Trophoblast cell (in vitro differentiated cells and primary cell): ENCODE measurements at regions not wholly inside any gene's neighbourhood (a gene's known extent, or its start where the extent isn't known, plus 50 kb on each side); places are given as distances from the start of the nearest gene placed in this dataset.

Source experiments
- DNase-seq, 2 donors: peaks; one replicate each; pipeline ENCODE4 v3.0.0-alpha.2; 2016
- H2AFZ ChIP-seq: 2 replicates; pipeline ENCODE4 v1.6.1; 2013; ENCODE audit warnings: low read length, moderate library complexity, mild to moderate bottlenecking; ENCODE audit not compliant: insufficient read depth, poor library complexity
- H2AK5ac ChIP-seq: 2 replicates; pipeline ENCODE4 v1.6.1; 2013; ENCODE audit warnings: mild to moderate bottlenecking, low read length
- H2BK120ac ChIP-seq: 2 replicates; pipeline ENCODE4 v1.6.1; 2013; ENCODE audit warnings: low read length, mild to moderate bottlenecking, moderate library complexity; ENCODE audit not compliant: insufficient read depth, poor library complexity
- H2BK12ac ChIP-seq: 2 replicates; pipeline ENCODE4 v1.6.1; 2013; ENCODE audit warnings: mild to moderate bottlenecking, low read length, moderate library complexity
- H2BK5ac ChIP-seq: 2 replicates; pipeline ENCODE4 v1.6.1; 2013; ENCODE audit warnings: low read length, low read depth, moderate library complexity, mild to moderate bottlenecking; ENCODE audit not compliant: poor library complexity
- H3K14ac ChIP-seq: 2 replicates; pipeline ENCODE4 v1.6.1; 2013; ENCODE audit warnings: mild to moderate bottlenecking, low read length
- H3K18ac ChIP-seq: 2 replicates; pipeline ENCODE4 v1.6.1; 2013; ENCODE audit warnings: mild to moderate bottlenecking, low read length
- H3K23ac ChIP-seq: 2 replicates; pipeline ENCODE4 v1.6.1; 2013; ENCODE audit warnings: low read length
- H3K27ac ChIP-seq: 2 replicates; pipeline ENCODE4 v1.5.1; 2013; ENCODE audit warnings: low read depth, mild to moderate bottlenecking, inconsistent platforms, low read length, moderate library complexity
- H3K27me3 ChIP-seq: 2 replicates; pipeline ENCODE4 v1.6.1; 2013; ENCODE audit warnings: inconsistent platforms, mild to moderate bottlenecking, low read length, moderate library complexity; ENCODE audit not compliant: insufficient read depth
- H3K36me3 ChIP-seq, 2 experiments: 1 replicate in 1 of 2; 2 replicates in 1 of 2; pipeline ENCODE4 v1.6.1; 2013; ENCODE audit warnings: low read length in 2 of 2, mild to moderate bottlenecking in 2 of 2, moderate library complexity in 1 of 2; ENCODE audit not compliant: insufficient read depth in 2 of 2, control insufficient read depth in 1 of 2
- H3K4ac ChIP-seq: 2 replicates; pipeline ENCODE4 v1.6.1; 2013; ENCODE audit warnings: low read depth, mild to moderate bottlenecking, low read length, moderate library complexity
- H3K4me1 ChIP-seq, 2 experiments: 1 replicate in 1 of 2; 2 replicates in 1 of 2; pipeline ENCODE4 v1.6.1; 2013; ENCODE audit warnings: low read length in 2 of 2, mild to moderate bottlenecking in 2 of 2, moderate library complexity in 1 of 2; ENCODE audit not compliant: insufficient read depth in 2 of 2, control insufficient read depth in 1 of 2
- H3K4me2 ChIP-seq: 2 replicates; pipeline ENCODE4 v1.6.1; 2013; ENCODE audit warnings: inconsistent platforms, mild to moderate bottlenecking, low read length, moderate library complexity
- H3K4me3 ChIP-seq: 2 replicates; pipeline ENCODE4 v1.5.1; 2013; ENCODE audit warnings: mild to moderate bottlenecking, low read depth, low read length, inconsistent platforms
- H3K79me1 ChIP-seq: one replicate; pipeline ENCODE4 v1.6.1; 2013; ENCODE audit warnings: low read length
- H3K79me2 ChIP-seq: 2 replicates; pipeline ENCODE4 v1.6.1; 2013; ENCODE audit warnings: low read length, mild to moderate bottlenecking; ENCODE audit not compliant: control insufficient read depth, insufficient read depth, poor library complexity
- H3K9ac ChIP-seq: 2 replicates; pipeline ENCODE4 v1.6.1; 2013; ENCODE audit warnings: mild to moderate bottlenecking, low read length
- H3K9me3 ChIP-seq: 2 replicates; pipeline ENCODE4 v1.6.1; 2013; ENCODE audit warnings: low read depth, mild to moderate bottlenecking, control low read depth, inconsistent platforms, low read length; ENCODE audit not compliant: insufficient read depth
- H4K12ac ChIP-seq: 2 replicates; pipeline ENCODE4 v1.6.1; 2013; ENCODE audit warnings: low read depth, mild to moderate bottlenecking, low read length, moderate library complexity
- H4K8ac ChIP-seq: 2 replicates; pipeline ENCODE4 v1.6.1; 2013; ENCODE audit warnings: low read depth, mild to moderate bottlenecking, low read length, moderate library complexity
- H4K91ac ChIP-seq: one replicate; pipeline ENCODE4 v1.6.1; 2013; ENCODE audit warnings: low read depth, mild to moderate bottlenecking, low read length, moderate library complexity
- WGBS: extraction: QIAGEN DNeasy Blood & Tissue Kit; methylation state at CpG from one replicate; pipeline ENCODE4 v1.1.7; 2013; ENCODE audit warnings: missing lambda C conversion rate; ENCODE audit not compliant: insufficient read length, insufficient coverage; ENCODE audit errors: extremely low coverage; 5-methylcytosine and 5-hydroxymethylcytosine counted together

DNA sequence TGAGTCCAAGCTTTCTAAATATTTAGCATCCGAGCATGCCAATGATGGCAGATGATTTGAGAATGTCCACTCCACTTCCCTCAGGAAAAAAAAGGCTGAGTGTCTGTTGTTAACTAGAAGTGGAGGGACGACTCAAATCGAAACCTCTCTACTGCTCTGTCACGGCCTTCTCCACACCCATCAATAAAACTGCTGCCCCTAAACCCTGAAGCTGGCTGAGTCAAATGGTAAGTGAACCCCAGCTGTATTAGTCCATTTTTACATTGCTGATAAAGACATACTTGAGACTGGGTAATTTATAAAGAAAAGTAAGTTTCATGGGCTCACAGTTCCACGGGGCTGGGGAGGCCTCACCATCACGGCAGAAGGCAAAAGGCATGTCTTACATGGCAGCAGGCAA, 707.0 kb downstream of the QKI start:
- DNase-seq, result no peak
- Histone ChIP-seq H3K9me3 (no peaks in the 10 kb centered on the region), H2AK5ac (no peak overlapping the region), H3K4me2 (no peak overlapping the region), H4K91ac (no peak overlapping the region), H4K12ac (no peak overlapping the region), H2AFZ (no peak overlapping the region), H3K14ac (no peak overlapping the region), H3K79me2 (no peaks in the 10 kb centered on the region), H3K27ac (no peak overlapping the region), H3K23ac (no peak overlapping the region), H2BK5ac (no peak overlapping the region), H3K79me1 (no peaks in the 10 kb centered on the region), H3K4ac (no peak overlapping the region), H3K4me1 (no peaks in the 10 kb centered on the region), H3K4me3 (no peak overlapping the region), H4K8ac (no peak overlapping the region), H3K27me3 (no peaks in the 10 kb centered on the region), H3K36me3 (no peaks in the 10 kb centered on the region), H3K9ac (no peak overlapping the region), H2BK12ac (no peak overlapping the region), H2BK120ac (no peak overlapping the region), H3K18ac (no peak overlapping the region)
- WGBS, result no CpG with 5 or more reads among the region's 6 CpGs

DNA sequence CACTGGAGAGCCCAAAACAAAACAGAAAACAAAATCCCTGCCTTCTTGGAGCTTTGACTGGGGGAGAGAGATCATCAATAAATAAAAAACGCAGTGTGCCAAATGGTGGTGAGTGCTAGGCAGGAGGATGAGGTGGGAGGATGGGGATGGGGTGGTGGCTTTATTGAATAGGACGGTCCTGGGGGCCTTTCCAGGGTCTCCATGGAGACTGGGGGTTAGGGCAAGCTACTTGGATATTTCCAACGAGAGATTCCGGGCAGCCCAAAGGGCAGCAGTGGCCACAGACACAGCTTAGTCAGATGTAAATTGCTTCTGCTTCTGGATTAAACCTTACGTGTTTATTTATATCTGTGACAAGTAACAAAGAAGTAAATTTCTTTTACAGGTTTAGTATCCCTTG, 700.1 kb downstream of the QKI start:
- Histone ChIP-seq H3K14ac (no peak overlapping the region), H3K18ac (no peak overlapping the region), H4K8ac (no peak overlapping the region), H3K9me3 (peaks cover 4% of the 10 kb centered on the region), H2AFZ (no peak overlapping the region), H3K79me1 (no peaks in the 10 kb centered on the region), H2BK12ac (no peak overlapping the region), H3K4ac (no peak overlapping the region), H2BK120ac (no peak overlapping the region), H3K9ac (no peak overlapping the region), H3K27me3 (no peaks in the 10 kb centered on the region), H3K79me2 (no peaks in the 10 kb centered on the region), H3K36me3 (no peaks in the 10 kb centered on the region), H3K27ac (no peak overlapping the region), H2BK5ac (no peak overlapping the region), H3K4me2 (no peak overlapping the region), H2AK5ac (no peak overlapping the region), H4K91ac (no peak overlapping the region), H3K4me1 (peaks cover 3 to 4% of the 10 kb centered on the region in 2 experiments), H3K4me3 (no peak overlapping the region), H4K12ac (no peak overlapping the region), H3K23ac (no peak overlapping the region)
- WGBS, result no CpG with 5 or more reads among the region's 5 CpGs
- DNase-seq, result no peak

DNA sequence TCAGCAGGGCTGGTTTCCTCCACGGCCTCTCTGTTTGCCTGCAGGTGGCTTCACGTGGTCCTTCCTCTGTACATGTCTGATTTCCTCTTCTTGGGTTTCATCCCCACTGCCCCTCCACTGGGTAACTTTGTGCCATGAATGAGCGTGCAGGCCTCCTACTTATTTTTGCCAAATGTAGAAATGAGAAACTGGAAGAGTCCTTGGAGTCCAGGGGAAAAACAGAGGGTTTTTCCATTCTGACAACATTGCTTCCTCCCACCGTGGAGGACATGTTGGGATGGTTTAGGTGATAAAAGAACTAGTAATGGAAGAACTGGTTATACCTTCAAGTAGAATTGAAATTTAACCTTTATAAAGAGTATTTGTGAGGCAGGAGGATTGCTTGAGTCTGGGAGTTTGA, 699.5 kb downstream of the QKI start:
- Histone ChIP-seq H3K27me3 (no peaks in the 10 kb centered on the region), H3K79me2 (no peaks in the 10 kb centered on the region), H3K4me3 (no peak overlapping the region), H2AK5ac (no peak overlapping the region), H3K36me3 (no peaks in the 10 kb centered on the region), H3K9ac (no peak overlapping the region), H3K9me3 (peaks cover 4% of the 10 kb centered on the region), H4K8ac (no peak overlapping the region), H2AFZ (no peak overlapping the region), H3K23ac (no peak overlapping the region), H3K18ac (no peak overlapping the region), H3K79me1 (no peaks in the 10 kb centered on the region), H3K4me2 (no peak overlapping the region), H3K4me1 (peaks cover 4 to 5% of the 10 kb centered on the region in 2 experiments), H4K12ac (no peak overlapping the region), H2BK120ac (no peak overlapping the region), H3K4ac (no peak overlapping the region), H3K27ac (no peak overlapping the region), H2BK5ac (no peak overlapping the region), H3K14ac (no peak overlapping the region), H2BK12ac (no peak overlapping the region), H4K91ac (no peak overlapping the region)
- WGBS, result no CpG with 5 or more reads among the region's 4 CpGs
- DNase-seq, result no peak

DNA sequence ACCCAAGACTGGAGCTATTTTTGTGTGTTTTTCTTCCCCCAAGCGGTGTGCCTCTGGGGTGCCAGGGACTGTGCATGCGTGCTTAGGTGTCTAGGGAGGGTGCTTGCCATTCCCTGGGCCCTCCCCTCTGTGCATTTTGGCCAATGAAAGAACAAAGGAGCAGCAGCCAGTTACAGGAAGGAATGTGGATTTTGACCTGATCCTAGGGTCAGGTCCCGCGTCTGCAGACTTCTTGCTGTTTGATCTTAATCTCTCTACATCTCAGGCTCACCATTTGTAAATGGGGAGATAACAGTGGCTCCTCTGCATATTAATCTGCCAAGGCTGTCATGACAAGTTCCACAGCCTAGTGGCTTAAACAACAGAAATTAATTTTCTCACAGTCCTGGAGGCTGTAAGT, 699.1 kb downstream of the QKI start:
- Histone ChIP-seq H3K79me2 (no peaks in the 10 kb centered on the region), H2AFZ (no peak overlapping the region), H3K4ac (no peak overlapping the region), H3K9me3 (peaks cover 4% of the 10 kb centered on the region), H3K14ac (no peak overlapping the region), H4K8ac (no peak overlapping the region), H3K4me2 (no peak overlapping the region), H3K27ac (no peak overlapping the region), H2BK5ac (no peak overlapping the region), H3K4me3 (peak overlapping the region; percentile 18), H2BK12ac (no peak overlapping the region), H4K91ac (no peak overlapping the region), H4K12ac (no peak overlapping the region), H3K79me1 (no peaks in the 10 kb centered on the region), H2BK120ac (no peak overlapping the region), H3K36me3 (no peaks in the 10 kb centered on the region), H3K4me1 (peaks cover 4 to 5% of the 10 kb centered on the region in 2 experiments), H3K9ac (no peak overlapping the region), H3K23ac (no peak overlapping the region), H3K27me3 (no peaks in the 10 kb centered on the region), H2AK5ac (no peak overlapping the region), H3K18ac (no peak overlapping the region)
- DNase-seq, result peak in 1 of 2 donors; percentile 3
- no CpG with 5 or more reads among the region's 4 CpGs for WGBS
